ENCODE measurements at regions not wholly inside any gene's neighbourhood (a gene's known extent, or its start where the extent isn't known, plus 50 kb on each side); places are given as distances from the start of the nearest gene placed in this dataset.
"Not testable (repeated sequence)": the region's sequence is repeated elsewhere in the genome, so short reads cannot be mapped to it uniquely, and the experiment has no call there.

- no peaks in the 10 kb centered on the region for H3K27me3 ChIP-seq
- intact Hi-C loops (cut with DNase I) = no loop called here
- no peak overlapping the region for H3K4me3 ChIP-seq
- H3K36me3 ChIP-seq = no peaks in the 10 kb centered on the region
- TF ChIP-seq POLR2A (IDR thresholded peaks at IDR 0.05) (no peak), CTCF (IDR thresholded peaks at IDR 0.05) (no peak), EP300 (IDR thresholded peaks at IDR 0.05) (no peak)
- no peak overlapping the region for H3K27ac ChIP-seq
- no peaks in the 10 kb centered on the region for H3K4me1 ChIP-seq (ENCODE audit: insufficient read depth)
- DNase-seq = no peak
- H3K9me3 ChIP-seq = no peaks in the 10 kb centered on the region
Measured at GRCh38 chr4:16415751-16416150, 189.5 kb upstream of the TAPT1 start.

- H3K27me3 ChIP-seq = no peaks in the 10 kb centered on the region
- H3K4me3 ChIP-seq = no peak overlapping the region
- no peaks in the 10 kb centered on the region for H3K9me3 ChIP-seq
- H3K4me1 ChIP-seq (ENCODE audit: insufficient read depth) = no peaks in the 10 kb centered on the region
- no peak for DNase-seq
- WGBS, 3 donors = 69 to 70% (median 69%) methylated on average over 10 of the region's 10 CpGs
- no peak for TF ChIP-seq POLR2A (IDR thresholded peaks at IDR 0.05)
- TF ChIP-seq EP300 (IDR thresholded peaks at IDR 0.05) = no peak
- no peak for TF ChIP-seq CTCF (IDR thresholded peaks at IDR 0.05)
- H3K36me3 ChIP-seq = no peaks in the 10 kb centered on the region
- intact Hi-C loops (cut with DNase I) = no loop called here
- no peak overlapping the region for H3K27ac ChIP-seq
Measured at GRCh38 chr4:16413814-16414555, 187.7 kb upstream of the TAPT1 start.

- H3K4me3 ChIP-seq = no peak overlapping the region
- H3K4me1 ChIP-seq (ENCODE audit: insufficient read depth) = no peaks in the 10 kb centered on the region
- no peak for DNase-seq
- no peaks in the 10 kb centered on the region for H3K27me3 ChIP-seq
- H3K9me3 ChIP-seq = no peaks in the 10 kb centered on the region
- intact Hi-C loops (cut with DNase I) = no loop called here
- no peak overlapping the region for H3K27ac ChIP-seq
- no peak for TF ChIP-seq POLR2A (IDR thresholded peaks at IDR 0.05)
- TF ChIP-seq EP300 (IDR thresholded peaks at IDR 0.05) = no peak
- TF ChIP-seq CTCF (IDR thresholded peaks at IDR 0.05) = no peak
- no peaks in the 10 kb centered on the region for H3K36me3 ChIP-seq
- WGBS, 3 donors = 76 to 87% (median 81%) methylated on average over 4 of the region's 4 CpGs
Measured at GRCh38 chr4:16411501-16412085, 185.3 kb upstream of the TAPT1 start.

GRCh38 chr4:16393216-16393615 lies 166.9 kb upstream of the TAPT1 start:
- DNase-seq; H3K27ac ChIP-seq; H3K4me3 ChIP-seq; H3K27me3 ChIP-seq; H3K9me3 ChIP-seq; H3K4me1 ChIP-seq (ENCODE audit: insufficient read depth); intact Hi-C loops (cut with DNase I); H3K36me3 ChIP-seq: not testable (repeated sequence)
- 92 to 97% methylated on average over 4 to 22 of the region's 32 CpGs; no CpG with 5 or more reads in 1 of the 3 donors for WGBS, 3 donors

GRCh38 chr4:16391196-16391595 lies 164.9 kb upstream of the TAPT1 start:
- Histone ChIP-seq H3K27ac (no peak overlapping the region), H3K4me1 (ENCODE audit: insufficient read depth) (no peaks in the 10 kb centered on the region), H3K36me3 (no peaks in the 10 kb centered on the region), H3K27me3 (no peaks in the 10 kb centered on the region), H3K4me3 (no peak overlapping the region), H3K9me3 (no peaks in the 10 kb centered on the region)
- DNase-seq = no peak
- intact Hi-C loops (cut with DNase I) = no loop called here
- TF ChIP-seq EP300 (IDR thresholded peaks at IDR 0.05) (no peak), POLR2A (IDR thresholded peaks at IDR 0.05) (no peak), CTCF (IDR thresholded peaks at IDR 0.05) (no peak)
- WGBS, 3 donors = 80 to 85% (median 84%) methylated on average over 3 of the region's 3 CpGs

All from ovary (tissue), 7 donors.